SK-N-SH treated with all-trans-retinoic acid at 6 μM for 48 hours (cell line): ENCODE measurements at regions not wholly inside any gene's neighbourhood (a gene's known extent, or its start where the extent isn't known, plus 50 kb on each side); places are given as distances from the start of the nearest gene placed in this dataset.

ENCODE experiments used
- ARNTL ChIP-seq: fragments of 450-650 bp; formaldehyde crosslinking; IDR thresholded peaks from 2 replicates; pipeline ENCODE4 v1.5.0; 2020; ENCODE audit warnings: low read depth, mild to moderate bottlenecking, moderate library complexity, borderline replicate concordance
- CREB5 ChIP-seq: fragments of 250-450 bp; sonication (Bioruptor Pico); IDR thresholded peaks from 2 replicates; pipeline ENCODE4 v1.5.1; 2020; ENCODE audit warnings: low read depth, mild to moderate bottlenecking, moderate library complexity
- CSRNP3 ChIP-seq: fragments of 250-450 bp; sonication (Bioruptor Pico); IDR thresholded peaks from 2 replicates; pipeline ENCODE4 v1.5.1; 2021; ENCODE audit warnings: mild to moderate bottlenecking, moderate library complexity
- PATZ1 ChIP-seq: fragments of 250-450 bp; sonication (Bioruptor Pico); IDR thresholded peaks from 2 replicates; pipeline ENCODE4 v1.8.0; 2020; ENCODE audit warnings: mild to moderate bottlenecking, moderate library complexity, borderline replicate concordance
- SNAI2 ChIP-seq: fragments of 250-450 bp; sonication (Bioruptor Pico); IDR thresholded peaks from 2 replicates; pipeline ENCODE4 v1.5.0; 2020; ENCODE audit warnings: mild to moderate bottlenecking, moderate library complexity
- TSHZ2 ChIP-seq: fragments of 250-450 bp; sonication (Bioruptor Pico); IDR thresholded peaks from 2 replicates; pipeline ENCODE4 v1.5.0; 2020; ENCODE audit warnings: mild to moderate bottlenecking, moderate library complexity
- ZNF565 ChIP-seq: fragments of 450-650 bp; formaldehyde crosslinking; conservative IDR thresholded peaks from 2 replicates; pipeline ENCODE4 v1.5.0; 2020; ENCODE audit warnings: low read depth, mild to moderate bottlenecking, moderate library complexity

- no peak for TF ChIP-seq TSHZ2 (CRISPR knock-in tag)
- TF ChIP-seq CREB5 (CRISPR knock-in tag), result no peak
- TF ChIP-seq PATZ1 (CRISPR knock-in tag), result no peak
- no peak for TF ChIP-seq CSRNP3
- TF ChIP-seq ARNTL (CRISPR knock-in tag), result no peak
- TF ChIP-seq ZNF565 (CRISPR knock-in tag), result no peak
- TF ChIP-seq SNAI2 (CRISPR knock-in tag), result no peak
Measured at GRCh38 chr2:162890690-162891311, 52.2 kb upstream of the KCNH7 start.
